Fibroblast of the aortic adventitia (primary cell): ENCODE measurements at regions not wholly inside any gene's neighbourhood (a gene's known extent, or its start where the extent isn't known, plus 50 kb on each side); places are given as distances from the start of the nearest gene placed in this dataset.

Source experiments
- DNase-seq: peaks from one replicate; pipeline ENCODE4 v3.0.0-alpha.2; 2010; ENCODE audit warnings: low read depth
- H3K4me3 ChIP-seq: 2 replicates; pipeline ENCODE4 v1.5.1; 2011; ENCODE audit warnings: low read depth, mild to moderate bottlenecking, control low read depth, low read length, moderate library complexity
- CTCF ChIP-seq: IDR thresholded peaks from 2 replicates; pipeline ENCODE4 v1.5.1; 2011; ENCODE audit warnings: mild to moderate bottlenecking, low read length, control low read depth, inconsistent platforms; ENCODE audit not compliant: insufficient read depth

DNA sequence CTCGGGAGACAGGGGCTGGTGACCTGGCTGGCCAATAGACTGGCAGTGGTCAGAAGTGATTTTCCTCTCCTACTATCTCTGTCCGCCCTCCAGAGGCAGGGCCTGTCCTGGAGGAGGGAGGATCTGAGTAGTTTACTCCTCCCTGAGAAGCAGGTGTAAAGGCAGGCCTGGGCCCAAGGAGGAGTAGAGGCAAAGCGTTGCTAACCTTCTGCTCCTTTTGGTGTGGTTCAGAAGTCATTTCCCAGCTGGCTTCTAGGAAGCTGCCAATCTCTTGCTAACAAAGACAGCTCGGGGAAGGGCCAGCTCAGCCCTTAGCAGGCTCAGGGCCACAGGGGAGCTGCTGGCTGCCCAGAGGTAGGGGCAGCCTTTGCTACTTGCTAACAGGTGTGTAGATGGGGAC lies 151.1 kb upstream of the NECTIN1 start:
- TF ChIP-seq CTCF, result no peak
- DNase-seq, result no peak
- H3K4me3 ChIP-seq, result no peak overlapping the region

DNA sequence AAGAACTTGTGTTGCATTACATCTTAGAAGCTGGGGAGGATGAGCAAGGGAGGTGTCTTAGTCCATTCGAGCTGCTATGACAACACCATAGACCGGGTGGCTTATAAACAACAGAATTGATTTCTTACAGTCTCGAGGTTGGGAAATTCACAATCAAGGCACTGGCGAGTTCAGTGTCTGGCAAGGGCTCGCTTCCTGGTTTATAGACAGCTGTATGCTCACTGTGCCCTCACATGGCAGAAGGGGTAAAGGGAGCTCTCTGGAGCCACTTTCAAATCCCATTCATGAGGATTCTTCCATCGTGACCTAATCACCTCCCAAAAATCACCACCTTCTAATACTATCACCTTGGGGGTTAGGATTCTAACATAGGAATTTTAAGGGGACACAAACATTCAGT lies 150.0 kb upstream of the NECTIN1 start:
- H3K4me3 ChIP-seq, result no peak overlapping the region
- TF ChIP-seq CTCF, result no peak
- no peak for DNase-seq

DNA sequence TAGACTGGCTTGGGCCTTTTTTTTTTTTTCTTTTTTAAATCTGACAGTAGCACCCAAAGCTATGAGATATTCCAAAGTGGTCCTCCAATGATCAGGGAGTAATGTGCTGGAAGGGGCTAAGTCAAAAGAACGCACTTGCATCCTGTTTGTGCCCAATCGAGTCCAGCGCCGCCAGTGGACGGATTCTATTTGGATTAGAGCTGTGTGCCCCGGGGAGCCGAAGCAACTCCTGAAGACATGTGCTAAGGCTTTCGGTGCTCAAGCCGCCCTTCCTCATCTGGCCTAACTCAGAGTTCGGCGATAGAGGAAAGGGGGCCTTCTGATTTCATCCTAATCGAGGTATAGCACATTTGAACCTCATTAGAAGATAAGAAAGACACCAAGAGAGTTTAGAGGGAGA lies 147.8 kb upstream of the NECTIN1 start:
- H3K4me3 ChIP-seq, result no peak overlapping the region
- no peak for TF ChIP-seq CTCF
- no peak for DNase-seq

GRCh38 chr11:119875841-119876600 lies 147.0 kb upstream of the NECTIN1 start:
- peak; percentile 2 for DNase-seq
- no peak for TF ChIP-seq CTCF

DNA sequence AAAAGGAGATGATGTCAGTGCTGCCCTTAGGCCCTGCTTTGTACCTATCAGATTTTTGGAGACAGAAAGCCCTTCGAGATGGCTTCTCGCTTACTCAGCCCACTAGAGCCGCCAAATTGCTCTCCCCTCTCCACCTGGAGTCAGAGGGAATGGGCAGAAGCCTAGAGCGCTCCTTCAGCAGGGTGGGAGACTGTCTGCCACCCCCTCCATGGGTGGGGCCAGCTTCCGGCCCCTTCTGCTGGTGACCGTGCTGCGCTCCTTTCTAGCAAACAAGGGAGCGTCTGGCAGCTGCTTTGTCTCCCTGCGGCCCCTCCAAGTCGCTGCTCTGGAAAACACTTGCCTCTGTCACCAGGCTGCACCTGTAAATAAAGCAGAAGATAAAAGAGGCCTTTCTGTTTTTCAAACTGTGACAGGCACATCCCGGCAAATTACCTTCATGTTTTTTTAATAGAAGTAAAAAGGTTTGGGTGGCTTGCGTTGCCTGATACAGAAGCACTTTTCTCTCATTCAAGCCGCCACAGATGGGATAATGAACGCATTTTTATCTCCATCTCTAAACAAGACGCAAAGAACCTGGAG lies 145.7 kb upstream of the NECTIN1 start:
- no peak for DNase-seq
- no peak overlapping the region for H3K4me3 ChIP-seq
- TF ChIP-seq CTCF, result no peak

More at GRCh38 chr11:119875841-119876600, 147.0 kb upstream of the NECTIN1 start:
- no peak overlapping the region for H3K4me3 ChIP-seq

DNA sequence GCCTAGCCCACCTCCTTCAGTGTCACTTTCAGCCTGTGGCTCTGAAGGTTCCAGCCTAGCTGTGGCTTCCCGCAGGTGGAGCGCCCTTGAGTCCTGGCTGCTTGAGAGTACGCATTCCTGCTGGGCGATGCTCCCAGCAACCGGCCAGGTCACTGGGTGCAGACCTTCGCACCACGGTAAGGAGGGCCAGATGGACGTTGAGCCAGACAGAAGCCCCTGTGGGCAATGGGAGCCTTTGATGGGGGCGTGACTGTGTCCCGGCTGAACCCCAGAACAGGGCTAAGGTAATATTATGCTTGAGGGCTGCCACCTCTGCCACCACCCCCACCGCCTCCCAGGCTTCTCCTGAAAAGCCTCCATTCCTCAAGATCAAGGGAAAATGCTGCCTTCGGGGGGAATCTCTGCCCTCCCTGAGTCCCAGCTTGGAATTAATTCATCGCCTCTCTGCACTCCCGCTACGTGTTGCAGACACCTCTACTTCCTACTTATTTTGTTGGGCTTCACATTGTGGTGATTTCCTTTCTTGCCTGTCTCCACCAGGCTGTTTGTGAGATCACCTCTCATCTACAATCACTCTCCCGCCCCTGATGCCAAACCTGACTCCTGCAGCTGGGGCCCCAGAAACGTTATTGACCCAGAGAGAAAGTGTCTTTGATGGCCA lies 144.9 kb upstream of the NECTIN1 start:
- H3K4me3 ChIP-seq, result no peak overlapping the region
- no peak for DNase-seq
- TF ChIP-seq CTCF, result no peak
